DMS53 (cell line): ENCODE measurements at regions not wholly inside any gene's neighbourhood (a gene's known extent, or its start where the extent isn't known, plus 50 kb on each side); places are given as distances from the start of the nearest gene placed in this dataset.

Experiments used
- DNase-seq: peaks from one replicate; lab custom pipeline; 2025; lab: John Stamatoyannopoulos, UW

GRCh38 chr21:19832551-19832950 is 1165.7 kb upstream of the NCAM2 start:
- DNase-seq: no peak

- no peak for DNase-seq
Observed at GRCh38 chr21:19833082-19833481, 1165.1 kb upstream of the NCAM2 start.

DNA sequence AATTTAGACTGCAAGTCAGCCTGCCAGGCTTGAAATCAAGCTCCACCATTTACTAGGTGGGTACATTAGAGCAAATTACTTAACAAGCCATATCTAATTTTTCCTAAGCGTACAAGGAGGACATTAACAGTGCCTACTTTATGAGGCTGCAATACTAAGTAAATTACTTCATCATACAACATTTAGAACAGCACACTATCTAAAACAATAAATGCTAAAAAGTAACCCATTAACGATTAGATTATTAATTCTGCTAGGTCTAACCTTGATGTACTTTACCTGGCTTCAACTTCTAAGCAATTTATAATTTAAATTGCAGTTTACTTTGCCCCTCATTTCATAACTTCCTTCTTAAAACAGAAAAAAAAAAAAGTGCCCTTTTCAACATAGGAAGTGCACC is 1155.6 kb upstream of the NCAM2 start:
- no peak for DNase-seq

DNA sequence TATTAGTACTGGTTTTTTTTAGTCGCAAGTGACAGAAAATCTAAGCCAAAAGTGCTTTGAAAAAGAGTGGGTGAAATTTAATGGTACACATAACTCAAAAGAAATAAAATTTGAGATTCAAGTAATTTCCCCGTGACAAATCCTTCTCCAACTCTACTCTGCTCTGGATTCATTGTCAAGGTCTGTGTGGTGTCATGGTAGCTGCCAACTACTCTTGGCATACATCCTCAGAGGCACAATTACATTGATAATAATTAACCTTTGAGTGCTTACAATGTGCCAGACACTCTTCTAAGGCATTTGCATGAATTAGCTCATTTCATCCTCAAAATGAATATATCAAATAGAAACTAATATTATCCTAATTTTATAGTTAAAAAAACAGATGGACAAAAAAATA is 1153.9 kb upstream of the NCAM2 start:
- DNase-seq: peak; percentile 38

DNA sequence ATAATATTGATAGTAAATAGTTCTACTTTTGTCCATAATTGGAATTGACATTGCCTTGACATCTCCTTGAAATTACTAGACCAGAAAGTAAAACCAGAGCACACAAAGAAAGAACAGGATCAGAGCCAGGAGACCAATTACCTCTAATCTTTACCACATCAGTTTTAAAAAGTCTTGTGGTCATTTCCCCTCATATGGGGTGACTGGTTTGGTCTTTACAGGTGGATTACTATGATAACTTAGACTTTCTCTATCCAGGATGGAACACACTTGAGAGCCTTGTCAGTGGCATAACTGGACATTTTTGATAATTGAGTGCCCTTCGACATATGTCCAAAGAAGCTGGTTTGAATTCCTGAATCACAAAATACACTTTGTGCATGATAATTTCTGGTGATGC is 1148.1 kb upstream of the NCAM2 start:
- no peak for DNase-seq

GRCh38 chr21:19853061-19853460 is 1145.1 kb upstream of the NCAM2 start:
- peak; percentile 5 for DNase-seq

- no peak for DNase-seq
Observed at GRCh38 chr21:19853709-19854575, 1144.3 kb upstream of the NCAM2 start.

- no peak for DNase-seq
Observed at GRCh38 chr21:19855522-19855921, 1142.7 kb upstream of the NCAM2 start.

- DNase-seq: peak; percentile 85
Observed at GRCh38 chr21:19864476-19864875, 1133.7 kb upstream of the NCAM2 start.

GRCh38 chr21:19870682-19871081 is 1127.5 kb upstream of the NCAM2 start:
- no peak for DNase-seq

DNA sequence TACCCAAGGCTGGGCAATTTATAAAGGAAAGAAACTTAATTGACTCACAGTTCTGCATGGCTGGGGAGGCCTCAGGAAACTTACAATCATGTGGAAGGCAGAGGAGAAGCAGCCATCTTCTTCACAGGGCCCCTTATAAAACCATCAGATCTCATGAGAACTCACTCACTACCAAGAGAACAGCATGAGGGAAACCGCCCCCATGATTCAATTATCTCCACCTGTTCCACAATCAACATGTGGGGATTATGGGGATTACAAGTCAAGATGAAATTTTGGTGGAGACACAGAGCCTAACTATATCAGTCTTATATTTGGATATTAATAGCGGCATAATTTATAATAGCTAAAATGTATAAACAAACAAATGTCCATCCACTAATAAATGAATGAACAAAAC is 1123.7 kb upstream of the NCAM2 start:
- no peak for DNase-seq

DNA sequence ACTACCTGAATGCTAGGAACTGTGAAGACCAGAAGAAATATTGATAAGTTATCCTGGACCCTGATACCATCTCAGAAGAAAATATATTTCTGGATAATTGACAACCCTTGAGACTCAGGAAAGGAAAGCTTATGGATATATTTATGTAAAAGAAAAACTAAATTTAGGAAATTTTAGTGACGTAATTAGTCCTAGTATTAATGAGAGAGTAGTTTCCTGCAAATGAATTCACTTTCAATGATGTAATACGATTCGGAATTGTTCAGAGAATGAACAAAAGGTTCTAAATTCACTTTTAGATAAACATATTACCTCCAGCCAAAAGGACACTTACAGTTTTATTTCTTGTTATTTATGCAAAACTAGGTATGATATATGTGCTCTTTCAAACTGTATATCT is 1120.1 kb upstream of the NCAM2 start:
- DNase-seq: no peak

- DNase-seq: peak; percentile 69
Observed at GRCh38 chr21:19899645-19900044, 1098.6 kb upstream of the NCAM2 start.

DNA sequence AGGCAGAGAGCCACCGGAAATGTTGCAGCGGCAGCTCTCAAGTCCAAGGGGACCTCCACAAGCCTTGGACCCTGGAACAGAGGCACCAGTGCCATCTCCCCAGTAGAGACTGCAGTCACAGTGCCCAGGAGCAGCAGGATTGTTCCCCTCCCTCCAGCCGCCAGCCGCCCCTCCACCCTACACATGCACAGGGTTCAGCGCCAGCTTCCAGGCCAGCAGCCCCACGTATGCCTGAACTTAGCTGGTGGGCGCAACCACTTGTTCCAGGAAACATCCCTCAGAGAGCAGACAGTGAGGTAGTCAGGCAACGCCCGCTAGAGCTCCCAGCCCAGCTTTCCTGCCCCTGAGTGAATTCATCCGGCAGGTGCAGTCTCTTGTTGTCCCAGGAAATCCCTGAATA is 1098.1 kb upstream of the NCAM2 start:
- peak; percentile 81 for DNase-seq

DNA sequence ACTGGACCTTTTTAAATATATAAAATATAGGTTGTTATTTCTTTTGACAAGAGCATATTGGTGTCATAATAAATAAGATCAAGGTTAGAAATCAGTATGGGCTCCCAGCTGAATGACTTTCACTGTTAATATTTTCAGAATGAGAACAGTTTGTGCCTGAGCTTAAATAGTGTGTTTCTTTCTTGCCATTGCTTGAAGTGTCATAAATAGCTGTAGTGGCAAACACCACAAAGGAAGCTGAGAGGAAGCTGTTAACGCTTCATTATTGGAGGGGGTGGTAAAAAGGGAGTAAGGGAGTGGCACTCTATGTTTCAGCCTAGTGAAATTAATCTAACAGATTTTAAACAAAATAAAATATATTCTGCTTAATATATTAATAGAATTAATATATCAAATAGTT is 1089.8 kb upstream of the NCAM2 start:
- DNase-seq: no peak

- no peak for DNase-seq
Observed at GRCh38 chr21:19914028-19914427, 1084.2 kb upstream of the NCAM2 start.

GRCh38 chr21:19921211-19921610 is 1077.0 kb upstream of the NCAM2 start:
- DNase-seq: no peak

- no peak for DNase-seq
Observed at GRCh38 chr21:19922122-19922521, 1076.1 kb upstream of the NCAM2 start.

DNA sequence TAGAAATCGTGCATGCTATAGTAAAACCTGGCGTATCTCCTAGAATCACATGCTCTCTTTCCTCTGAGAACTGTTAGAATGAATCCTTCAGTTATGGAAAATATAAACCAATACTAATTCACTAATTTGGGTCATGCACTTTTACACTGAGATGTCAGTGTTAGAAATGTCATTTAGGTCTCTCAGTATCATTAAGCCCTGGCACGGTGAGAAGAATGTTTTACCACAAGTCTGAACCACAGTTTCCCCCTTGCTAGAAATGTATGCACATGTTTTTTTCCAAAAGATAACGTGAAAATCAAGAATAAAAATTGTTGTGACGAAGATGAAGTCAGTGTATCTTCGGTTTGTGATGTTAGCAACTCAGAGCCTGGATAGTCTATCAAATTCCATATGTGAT is 1062.7 kb upstream of the NCAM2 start:
- no peak for DNase-seq

GRCh38 chr21:19937619-19938018 is 1060.6 kb upstream of the NCAM2 start:
- no peak for DNase-seq

- DNase-seq: no peak
Observed at GRCh38 chr21:19941626-19942025, 1056.6 kb upstream of the NCAM2 start.

DNA sequence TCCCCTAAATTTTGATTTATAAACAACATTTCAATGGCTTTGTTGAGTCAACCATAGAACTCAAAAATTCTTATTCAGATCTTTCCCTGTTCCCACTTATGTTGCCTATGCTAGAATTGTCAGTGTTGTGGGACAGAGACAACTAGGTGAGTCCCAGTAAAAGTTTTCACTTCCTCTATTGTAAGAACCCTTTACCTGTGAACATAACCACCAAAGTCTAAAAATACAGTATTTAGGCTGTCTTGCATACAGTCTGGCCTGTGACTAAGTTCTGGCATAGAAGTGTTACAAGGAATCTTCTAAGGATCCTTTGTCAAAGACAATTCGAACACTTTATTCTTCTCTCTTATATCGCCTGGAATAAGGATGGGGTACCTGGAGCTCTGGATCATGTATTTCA is 1047.9 kb upstream of the NCAM2 start:
- DNase-seq: no peak

DNA sequence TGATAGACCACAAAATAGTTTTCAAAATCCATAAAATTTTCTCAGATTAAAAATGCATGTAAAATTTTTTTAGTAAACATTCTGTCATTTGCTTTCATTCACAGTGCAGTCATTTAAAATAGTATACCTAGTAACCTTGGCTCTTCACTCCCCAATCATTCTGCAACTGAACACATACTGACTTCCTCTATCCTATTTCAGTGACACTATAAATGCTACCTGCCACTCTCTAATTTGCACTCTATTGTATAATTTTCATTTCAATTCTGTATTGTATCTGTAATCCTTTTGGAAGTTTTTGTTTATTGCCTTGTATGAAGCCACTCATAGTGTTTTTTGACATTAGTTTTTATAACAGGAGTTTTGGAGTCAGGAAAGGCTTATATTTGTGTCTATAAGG is 1029.1 kb upstream of the NCAM2 start:
- DNase-seq: no peak

GRCh38 chr21:19981938-19982337 is 1016.3 kb upstream of the NCAM2 start:
- peak; percentile 14 for DNase-seq
